Smooth muscle cell of the brain vasculature (primary cell): ENCODE measurements at regions not wholly inside any gene's neighbourhood (a gene's known extent, or its start where the extent isn't known, plus 50 kb on each side); places are given as distances from the start of the nearest gene placed in this dataset.

Source experiments
- DNase-seq: peaks from one replicate; pipeline ENCODE4 v3.0.0-alpha.2; 2012; ENCODE audit warnings: low read depth, low spot score

DNA sequence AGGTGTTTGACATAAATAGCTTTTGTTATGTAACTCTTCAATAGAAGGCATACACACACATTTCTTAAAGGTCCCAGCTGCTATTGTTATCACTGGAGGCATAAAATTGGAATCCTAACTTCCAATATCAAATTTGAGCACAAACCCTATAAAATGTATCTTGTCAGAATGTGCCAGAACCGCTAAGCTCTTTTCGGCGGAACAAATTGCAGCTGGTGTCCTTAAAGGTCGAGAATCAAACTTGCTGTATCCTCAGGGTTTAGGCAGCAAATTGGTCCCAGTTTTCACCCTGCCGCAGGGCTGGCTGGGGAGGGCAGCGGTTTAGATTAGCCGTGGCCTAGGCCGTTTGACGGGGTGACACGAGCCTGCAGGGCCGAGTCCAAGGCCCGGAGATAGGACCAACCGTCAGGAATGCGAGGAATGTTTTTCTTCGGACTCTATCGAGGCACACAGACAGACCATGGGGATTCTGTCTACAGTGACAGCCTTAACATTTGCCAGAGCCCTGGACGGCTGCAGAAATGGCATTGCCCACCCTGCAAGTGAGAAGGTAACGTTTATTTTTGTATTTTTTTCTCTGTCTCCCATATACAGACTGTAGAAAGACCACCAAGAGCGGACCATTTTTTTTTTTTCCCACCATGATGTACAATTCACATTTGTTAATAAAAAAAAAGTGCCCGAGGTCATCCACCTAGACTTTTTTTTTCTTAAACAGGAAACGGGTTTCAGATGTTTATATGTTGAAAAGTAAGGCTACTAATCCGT lies 297.1 kb downstream of the IRF8 start:
- no peak for DNase-seq

GRCh38 chr16:86196687-86197391 lies 297.9 kb downstream of the IRF8 start:
- DNase-seq, result no peak

GRCh38 chr16:86198206-86199118 lies 299.5 kb downstream of the IRF8 start:
- no peak for DNase-seq

DNA sequence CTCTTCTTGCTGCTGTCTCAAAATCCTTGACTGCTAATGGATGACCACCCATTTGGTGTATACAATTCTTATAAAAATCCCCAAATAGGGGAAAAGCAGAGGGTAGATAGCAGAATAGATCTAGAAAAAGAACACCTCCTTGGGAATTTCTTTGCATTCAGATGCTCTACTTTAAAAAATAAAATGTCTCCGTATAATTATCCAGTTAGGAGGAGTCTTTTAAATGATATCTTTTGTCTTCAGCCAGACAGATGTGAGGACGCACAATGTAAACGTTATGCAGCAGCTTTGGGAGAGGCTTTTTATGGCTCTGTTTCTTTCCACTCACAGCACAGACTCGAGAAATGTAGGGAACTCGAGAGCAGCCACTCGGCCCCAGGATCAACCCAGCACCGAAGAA lies 300.2 kb downstream of the IRF8 start:
- no peak for DNase-seq

GRCh38 chr16:86199871-86200695 lies 301.1 kb downstream of the IRF8 start:
- DNase-seq, result no peak

DNA sequence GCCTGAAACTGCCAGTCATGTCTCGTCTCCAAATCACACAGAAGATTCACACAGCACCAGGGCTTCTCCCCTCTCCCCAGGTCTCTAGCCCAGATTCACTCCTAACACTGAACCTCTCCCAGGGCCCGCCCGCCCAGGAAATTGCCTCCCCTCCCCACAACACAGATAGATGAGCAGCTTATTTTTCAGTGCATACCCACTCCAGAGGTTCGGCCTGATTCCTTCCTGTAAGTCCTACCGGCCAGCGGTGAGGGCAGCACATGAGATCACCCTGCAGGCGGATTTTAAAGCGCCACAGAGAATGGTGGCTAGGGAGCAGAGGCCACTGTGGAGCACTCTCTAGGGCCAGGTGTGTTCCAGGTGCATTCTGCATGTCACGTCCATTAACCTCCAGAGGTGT lies 301.8 kb downstream of the IRF8 start:
- DNase-seq, result no peak

DNA sequence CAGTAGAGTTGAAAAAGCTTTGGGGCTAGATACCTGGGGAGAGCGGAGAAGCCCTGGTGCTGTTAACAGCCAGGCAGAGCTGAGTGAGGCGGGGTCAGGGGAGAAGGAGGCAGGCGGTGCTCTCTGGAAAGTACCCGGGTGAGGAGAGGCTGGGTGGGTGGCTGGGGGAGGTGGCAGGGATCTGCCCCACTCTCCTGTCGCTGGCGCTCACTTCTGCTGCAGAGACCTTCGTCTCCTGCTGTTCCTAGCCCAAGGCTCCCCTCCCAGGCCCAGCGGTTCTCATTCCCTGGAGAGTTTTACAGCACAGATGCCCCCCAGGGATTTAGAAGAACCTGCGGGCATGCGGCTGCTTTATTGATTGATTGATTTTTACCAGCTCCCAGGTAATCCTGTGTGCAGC lies 302.8 kb downstream of the IRF8 start:
- no peak for DNase-seq

DNA sequence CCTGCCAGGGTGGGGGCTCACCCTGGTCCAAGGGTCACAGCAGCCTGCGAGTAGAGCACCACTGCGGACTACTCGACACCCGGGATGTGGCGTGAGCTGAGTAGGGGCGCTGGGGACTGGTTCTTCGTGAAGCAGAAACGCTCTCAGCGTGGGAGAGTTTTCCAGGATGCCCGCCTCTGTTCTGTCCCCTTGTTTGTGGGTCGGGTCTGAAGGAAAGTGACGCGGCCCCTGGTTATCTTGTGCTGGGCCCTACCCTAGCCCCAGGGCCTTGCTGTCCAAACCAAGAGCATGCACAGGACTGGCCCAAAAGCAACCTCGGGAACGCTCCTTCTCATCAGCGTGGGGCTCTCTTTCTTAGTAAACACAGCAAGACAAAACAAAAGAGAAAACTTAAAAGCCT lies 303.3 kb downstream of the IRF8 start:
- DNase-seq, result no peak

- DNase-seq, result no peak
These were observed 303.9 kb downstream of the IRF8 start for GRCh38 chr16:86202760-86203426.

- DNase-seq, result no peak
These were observed 304.8 kb downstream of the IRF8 start for GRCh38 chr16:86203557-86204275.

GRCh38 chr16:86205521-86206245 lies 304.6 kb upstream of the FOXF1 start:
- no peak for DNase-seq

- DNase-seq, result no peak
These were observed 303.0 kb upstream of the FOXF1 start for GRCh38 chr16:86207350-86207749.

DNA sequence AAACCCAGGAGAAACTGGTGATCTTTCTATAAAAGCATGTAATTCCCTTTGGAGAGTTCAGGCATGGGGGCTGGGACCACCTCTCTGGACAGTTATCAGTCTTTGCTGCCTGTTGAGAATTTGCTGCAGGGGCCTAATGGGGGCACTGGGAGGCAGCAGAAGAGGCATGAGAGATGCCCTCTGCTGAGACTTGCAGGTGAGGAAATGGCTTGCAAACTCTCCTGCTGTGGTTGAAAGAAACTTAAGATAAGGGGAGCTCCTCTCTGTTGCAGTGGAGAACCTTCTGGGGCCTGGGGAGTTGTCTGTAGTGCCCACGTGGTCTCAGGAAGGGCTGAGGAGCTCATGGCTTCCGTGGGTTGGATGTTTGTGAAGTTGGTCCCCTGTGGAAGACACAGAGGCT lies 301.1 kb upstream of the FOXF1 start:
- DNase-seq, result no peak

DNA sequence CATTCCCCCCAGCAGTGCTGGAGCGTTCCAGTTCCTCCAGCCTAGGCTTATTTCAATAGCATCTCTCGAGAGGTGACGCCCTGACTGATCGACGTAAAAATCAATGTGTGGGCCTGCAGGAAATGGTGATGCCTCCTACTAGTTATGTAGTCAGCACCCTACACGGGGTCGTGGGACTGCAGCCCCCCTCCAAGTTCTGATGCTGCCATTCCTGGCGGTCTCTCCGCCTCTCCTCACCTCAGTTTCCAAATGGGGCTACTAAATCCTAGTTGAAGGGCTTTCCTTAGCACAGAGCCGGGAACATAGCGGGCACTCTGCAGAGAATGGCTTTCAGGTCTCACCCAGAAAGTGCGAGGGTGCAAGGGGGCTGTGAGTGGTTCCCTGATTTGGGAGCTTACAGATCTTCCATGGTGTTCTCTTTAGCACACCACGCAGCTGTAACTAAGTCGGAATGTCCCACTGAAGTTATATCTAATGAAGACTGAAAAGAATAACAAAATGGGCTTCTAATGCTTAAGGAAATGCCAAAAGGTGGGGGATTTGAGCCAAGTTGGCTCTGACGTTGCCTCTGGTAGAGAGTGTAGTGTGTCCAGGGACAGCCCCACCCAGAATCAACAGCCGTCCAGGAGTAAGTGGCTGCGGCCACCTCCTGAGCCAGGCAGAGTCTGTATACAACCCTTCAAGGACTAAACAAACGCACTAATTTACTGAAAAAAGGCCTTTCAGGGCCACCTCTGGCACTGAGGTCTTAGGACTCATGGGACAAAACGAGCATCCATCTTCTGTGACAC lies 299.7 kb upstream of the FOXF1 start:
- no peak for DNase-seq

- no peak for DNase-seq
These were observed 299.1 kb upstream of the FOXF1 start for GRCh38 chr16:86211265-86211664.

DNA sequence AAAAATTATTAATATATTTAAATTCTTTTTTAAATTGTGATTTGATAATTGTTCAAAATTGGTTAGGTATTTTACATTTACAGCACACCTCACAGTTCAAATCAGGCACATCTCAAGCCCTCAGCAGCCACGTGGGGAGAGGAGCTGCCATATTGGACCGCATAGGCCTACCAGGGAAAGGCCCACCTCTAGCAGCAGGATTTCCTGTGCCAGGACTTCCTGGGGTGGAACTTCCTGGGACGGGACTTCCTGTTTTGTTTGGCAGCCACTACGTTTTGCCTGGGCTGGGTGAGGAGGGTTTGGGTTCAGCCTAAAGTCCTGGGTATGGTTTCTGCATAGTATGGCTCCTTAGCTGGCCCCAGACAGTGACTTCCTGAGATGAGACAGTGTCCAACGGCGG lies 298.5 kb upstream of the FOXF1 start:
- DNase-seq, result no peak

GRCh38 chr16:86212706-86213436 lies 297.5 kb upstream of the FOXF1 start:
- DNase-seq, result no peak
